HK-2 (cell line): ENCODE measurements at regions not wholly inside any gene's neighbourhood (a gene's known extent, or its start where the extent isn't known, plus 50 kb on each side); places are given as distances from the start of the nearest gene placed in this dataset.

ENCODE experiments used
- DNase-seq: peaks from one replicate; pipeline ENCODE4 v3.0.0-alpha.2; 2018; ENCODE audit not compliant: unreplicated experiment

- no peak for DNase-seq
These were observed 122.9 kb upstream of the IL12B start for GRCh38 chr5:159453209-159453608.

GRCh38 chr5:159456261-159456660 is 126.0 kb upstream of the IL12B start:
- DNase-seq = no peak

- peak; percentile 26 for DNase-seq
These were observed 126.6 kb upstream of the IL12B start for GRCh38 chr5:159456722-159457465.

GRCh38 chr5:159458217-159458711 is 128.0 kb upstream of the IL12B start:
- no peak for DNase-seq

- DNase-seq = no peak
These were observed 128.9 kb upstream of the IL12B start for GRCh38 chr5:159459132-159459627.

- no peak for DNase-seq
These were observed 129.8 kb upstream of the IL12B start for GRCh38 chr5:159459951-159460538.

- no peak for DNase-seq
These were observed 133.5 kb upstream of the IL12B start for GRCh38 chr5:159463590-159464321.

GRCh38 chr5:159465604-159466003 is 135.3 kb upstream of the IL12B start:
- no peak for DNase-seq

- no peak for DNase-seq
These were observed 137.4 kb upstream of the IL12B start for GRCh38 chr5:159467666-159468065.

GRCh38 chr5:159469496-159470372 is 139.4 kb upstream of the IL12B start:
- DNase-seq = no peak

- no peak for DNase-seq
These were observed 141.6 kb upstream of the IL12B start for GRCh38 chr5:159471904-159472303.

GRCh38 chr5:159475026-159475425 is 144.7 kb upstream of the IL12B start:
- no peak for DNase-seq

GRCh38 chr5:159478950-159479349 is 148.7 kb upstream of the IL12B start:
- DNase-seq = no peak

GRCh38 chr5:159480849-159481248 is 150.6 kb upstream of the IL12B start:
- DNase-seq = no peak

GRCh38 chr5:159481751-159482150 is 151.5 kb upstream of the IL12B start:
- DNase-seq = no peak

GRCh38 chr5:159486836-159487235 is 156.5 kb upstream of the IL12B start:
- DNase-seq = no peak

GRCh38 chr5:159488516-159488915 is 158.2 kb upstream of the IL12B start:
- no peak for DNase-seq

GRCh38 chr5:159489779-159490178 is 159.5 kb upstream of the IL12B start:
- no peak for DNase-seq

GRCh38 chr5:159490507-159490906 is 160.2 kb upstream of the IL12B start:
- no peak for DNase-seq

GRCh38 chr5:159493696-159494095 is 163.4 kb upstream of the IL12B start:
- no peak for DNase-seq

- DNase-seq = no peak
These were observed 166.5 kb upstream of the IL12B start for GRCh38 chr5:159496773-159497172.

- no peak for DNase-seq
These were observed 166.9 kb upstream of the IL12B start for GRCh38 chr5:159497221-159497620.
